ENCODE measurements at regions not wholly inside any gene's neighbourhood (a gene's known extent, or its start where the extent isn't known, plus 50 kb on each side); places are given as distances from the start of the nearest gene placed in this dataset.

DNA sequence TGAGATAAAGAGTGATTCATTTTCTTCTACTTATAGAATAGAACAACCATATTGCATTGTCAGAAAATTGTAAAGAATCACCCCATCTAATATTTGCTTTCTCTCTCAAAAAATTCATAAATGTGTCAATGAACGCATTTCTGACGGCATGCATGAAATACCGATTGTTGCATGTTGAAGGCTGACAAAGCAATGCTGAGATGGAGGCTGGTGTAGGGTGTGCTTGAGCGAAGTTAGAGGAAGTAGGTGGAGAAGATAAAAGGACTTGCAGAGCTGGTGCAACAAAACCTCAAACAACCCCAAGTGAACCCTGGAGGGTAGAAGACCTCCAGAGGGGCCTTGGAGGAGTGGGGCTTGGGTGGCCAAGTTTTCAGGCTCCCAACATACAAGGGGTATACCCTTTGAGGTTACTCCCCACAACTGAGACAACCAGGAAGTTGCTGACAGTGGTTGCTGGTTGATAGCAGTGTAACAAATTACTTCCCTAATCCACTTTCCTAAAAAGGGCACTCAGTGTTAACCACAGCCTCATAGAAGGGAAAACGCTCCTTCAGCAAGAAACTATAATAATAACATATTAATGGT, 452.7 kb downstream of the NLGN4X start:
- Histone ChIP-seq H4K20me1 (ENCODE audit: insufficient read depth, low read length) (no peaks in the 10 kb centered on the region), H2AFZ (replicated peaks; ENCODE audit: low read length, poor library complexity) (no peak overlapping the region), H2BK15ac (ENCODE audit: low read depth, low read length) (no peak overlapping the region), H3K36me3 (ENCODE audit: control insufficient read depth, insufficient read depth, low read length) (no peaks in the 10 kb centered on the region), H3K9me1 (ENCODE audit: insufficient read depth, low read length) (no peaks in the 10 kb centered on the region), H2BK5ac (ENCODE audit: low read depth, low read length, poor library complexity, severe bottlenecking) (no peak overlapping the region), H3K27me3 (ENCODE audit: control insufficient read depth, insufficient read depth, low read length) (no peaks in the 10 kb centered on the region), H3K23ac (ENCODE audit: low read depth, low read length) (no peak overlapping the region), H2AK9ac (replicated peaks; ENCODE audit: low read depth, low read length, poor library complexity) (peak overlapping the region; percentile 61), H4K5ac (ENCODE audit: low read depth, low read length) (no peak overlapping the region), H2AK5ac (ENCODE audit: low read depth, low read length) (no peak overlapping the region), H3K79me1 (ENCODE audit: low read depth in 1 of 2, low read length in 2 of 2) (no peaks in the 10 kb centered on the region), H2BK120ac (ENCODE audit: low read depth, low read length) (no peak overlapping the region), H3K4me2 (ENCODE audit: low read depth, low read length) (no peak overlapping the region), H3K18ac (ENCODE audit: low read depth, low read length) (no peak overlapping the region), H4K8ac (ENCODE audit: low read depth in 2 of 2, low read length in 2 of 2) (no peak overlapping the region), H3K9ac (ENCODE audit: low read depth, low read length) (no peak overlapping the region), H4K91ac (ENCODE audit: insufficient read depth, low read depth, low read length) (no peak overlapping the region), H2BK20ac (ENCODE audit: low read depth, low read length) (no peak overlapping the region), H3K4me1 (ENCODE audit: control insufficient read depth, insufficient read depth, low read length) (no peaks in the 10 kb centered on the region), H3K14ac (replicated peaks; ENCODE audit: low read depth, low read length) (no peak overlapping the region), H3K9me3 (ENCODE audit: control insufficient read depth, insufficient read depth, low read length) (peaks cover 5% of the 10 kb centered on the region), H3K4me3 (ENCODE audit: insufficient read depth, low read depth, low read length) (no peak overlapping the region), H3K27ac (ENCODE audit: insufficient read depth, low read length) (no peak overlapping the region), H3K4ac (ENCODE audit: low read depth, low read length) (no peak overlapping the region), H3K56ac (ENCODE audit: extremely low read depth, insufficient read depth, low read length) (no peak overlapping the region)
- in situ Hi-C loops (cut with MboI; ENCODE audit: low sequenced_read_pairs) = no loop called here
- intact Hi-C loops (cut with micrococcal nuclease) = no loop called here
- ChIA-PET POLR2A (ENCODE audit: unreplicated experiment) (no interaction called here), CTCF (no interaction called here)
- ATAC-seq (ENCODE audit: low read depth) = no peak
- TF ChIP-seq FOS (IDR thresholded peaks at IDR 0.05; ENCODE audit: low read depth, low read length) (no peak), RCOR1 (IDR thresholded peaks at IDR 0.05; ENCODE audit: insufficient replicate concordance, low read length) (no peak), BHLHE40 (IDR thresholded peaks at IDR 0.05; ENCODE audit: low read depth, low read length) (no peak), NFE2L2 (IDR thresholded peaks at IDR 0.05; ENCODE audit: low read depth, low read length) (no peak), SMC3 (IDR thresholded peaks at IDR 0.05; ENCODE audit: low read depth, low read length) (no peak), RAD21 (IDR thresholded peaks at IDR 0.05; ENCODE audit: low read length) (no peak)
- TF ChIP-seq, protein P1, sequence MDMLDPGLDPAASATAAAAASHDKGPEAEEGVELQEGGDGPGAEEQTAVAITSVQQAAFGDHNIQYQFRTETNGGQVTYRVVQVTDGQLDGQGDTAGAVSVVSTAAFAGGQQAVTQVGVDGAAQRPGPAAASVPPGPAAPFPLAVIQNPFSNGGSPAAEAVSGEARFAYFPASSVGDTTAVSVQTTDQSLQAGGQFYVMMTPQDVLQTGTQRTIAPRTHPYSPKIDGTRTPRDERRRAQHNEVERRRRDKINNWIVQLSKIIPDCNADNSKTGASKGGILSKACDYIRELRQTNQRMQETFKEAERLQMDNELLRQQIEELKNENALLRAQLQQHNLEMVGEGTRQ (IDR thresholded peaks at IDR 0.05; ENCODE audit: low read depth, low read length) = no peak
- dilution Hi-C loops (cut with HindIII; ENCODE audit: low sequenced_read_pairs, unreplicated experiment) = no loop called here
- no peak for DNase-seq
- BruUV-seq (replicated peaks) = no TSS peak
- no CpG with 5 or more reads among the region's 5 CpGs for WGBS, 2 experiments (ENCODE audit: extremely low coverage in 2 of 2, insufficient read length in 1 of 2)

Data from IMR-90 (cell line).